ENCODE measurements at regions not wholly inside any gene's neighbourhood (a gene's known extent, or its start where the extent isn't known, plus 50 kb on each side); places are given as distances from the start of the nearest gene placed in this dataset.

- no peak for DNase-seq (ENCODE audit: low spot score)
These were observed 167.7 kb upstream of the DIO2 start for GRCh38 chr14:80379035-80379434.

GRCh38 chr14:80378084-80378690, 166.9 kb upstream of the DIO2 start:
- DNase-seq (ENCODE audit: low spot score): no peak

- DNase-seq (ENCODE audit: low spot score): no peak
These were observed 153.5 kb upstream of the DIO2 start for GRCh38 chr14:80364816-80365215.

GRCh38 chr14:80364274-80364673, 153.0 kb upstream of the DIO2 start:
- DNase-seq (ENCODE audit: low spot score): no peak

- DNase-seq (ENCODE audit: low spot score): no peak
These were observed 146.8 kb upstream of the DIO2 start for GRCh38 chr14:80358112-80358511.

GRCh38 chr14:80356413-80356812, 145.1 kb upstream of the DIO2 start:
- no peak for DNase-seq (ENCODE audit: low spot score)

- DNase-seq (ENCODE audit: low spot score): no peak
These were observed 143.7 kb upstream of the DIO2 start for GRCh38 chr14:80354860-80355581.

GRCh38 chr14:80352471-80352870, 141.2 kb upstream of the DIO2 start:
- no peak for DNase-seq (ENCODE audit: low spot score)

GRCh38 chr14:80350707-80351106, 139.4 kb upstream of the DIO2 start:
- DNase-seq (ENCODE audit: low spot score): no peak

- no peak for DNase-seq (ENCODE audit: low spot score)
These were observed 135.1 kb upstream of the DIO2 start for GRCh38 chr14:80346395-80346794.

GRCh38 chr14:80344208-80344607, 132.9 kb upstream of the DIO2 start:
- no peak for DNase-seq (ENCODE audit: low spot score)

GRCh38 chr14:80336608-80337106, 125.4 kb upstream of the DIO2 start:
- no peak for DNase-seq (ENCODE audit: low spot score)

GRCh38 chr14:80325688-80326087, 114.4 kb upstream of the DIO2 start:
- DNase-seq (ENCODE audit: low spot score): no peak

- DNase-seq (ENCODE audit: low spot score): no peak
These were observed 113.8 kb upstream of the DIO2 start for GRCh38 chr14:80325112-80325511.

GRCh38 chr14:80324649-80325048, 113.3 kb upstream of the DIO2 start:
- DNase-seq (ENCODE audit: low spot score): no peak

- no peak for DNase-seq (ENCODE audit: low spot score)
These were observed 111.8 kb upstream of the DIO2 start for GRCh38 chr14:80323038-80323665.

- DNase-seq (ENCODE audit: low spot score): no peak
These were observed 105.1 kb upstream of the DIO2 start for GRCh38 chr14:80316441-80316840.

GRCh38 chr14:80315681-80316080, 104.4 kb upstream of the DIO2 start:
- no peak for DNase-seq (ENCODE audit: low spot score)

GRCh38 chr14:80313806-80314205, 102.5 kb upstream of the DIO2 start:
- DNase-seq (ENCODE audit: low spot score): no peak

GRCh38 chr14:80310938-80311750, 99.8 kb upstream of the DIO2 start:
- DNase-seq (ENCODE audit: low spot score): no peak

GRCh38 chr14:80304125-80304766, 92.9 kb upstream of the DIO2 start:
- no peak for DNase-seq (ENCODE audit: low spot score)

- no peak for DNase-seq (ENCODE audit: low spot score)
These were observed 89.0 kb upstream of the DIO2 start for GRCh38 chr14:80300351-80300750.

All from cerebellar cortex (tissue), 1 donor.